ENCODE measurements at regions not wholly inside any gene's neighbourhood (a gene's known extent, or its start where the extent isn't known, plus 50 kb on each side); places are given as distances from the start of the nearest gene placed in this dataset.
A peak's percentile ranks its signal among the peaks of the same experiment; 100 is the strongest.
"Not testable (repeated sequence)": the region's sequence is repeated elsewhere in the genome, so short reads cannot be mapped to it uniquely, and the experiment has no call there.

DNA sequence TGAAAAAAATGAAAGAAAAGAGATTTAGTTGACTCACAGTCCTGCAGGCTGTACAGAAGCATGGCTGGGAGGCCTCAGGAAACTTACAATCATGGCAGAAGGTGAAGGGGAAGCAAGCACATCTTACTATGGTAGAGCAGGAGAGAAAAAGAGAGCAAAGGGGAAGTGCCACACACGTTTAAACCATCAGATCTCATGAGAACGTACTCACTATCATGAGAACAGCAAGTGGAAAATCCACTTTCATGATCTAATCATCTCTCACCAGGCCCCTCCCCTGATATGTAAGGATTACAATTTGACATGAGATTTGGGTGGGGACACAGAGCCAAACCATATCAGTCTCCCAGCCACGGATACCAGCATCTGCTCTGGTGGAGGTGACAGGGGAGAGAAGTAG, 50.8 kb upstream of the CPOX start:
- DNase-seq, result no peak

GRCh38 chr3:98645039-98645438, 51.6 kb upstream of the CPOX start:
- DNase-seq, result no peak

DNA sequence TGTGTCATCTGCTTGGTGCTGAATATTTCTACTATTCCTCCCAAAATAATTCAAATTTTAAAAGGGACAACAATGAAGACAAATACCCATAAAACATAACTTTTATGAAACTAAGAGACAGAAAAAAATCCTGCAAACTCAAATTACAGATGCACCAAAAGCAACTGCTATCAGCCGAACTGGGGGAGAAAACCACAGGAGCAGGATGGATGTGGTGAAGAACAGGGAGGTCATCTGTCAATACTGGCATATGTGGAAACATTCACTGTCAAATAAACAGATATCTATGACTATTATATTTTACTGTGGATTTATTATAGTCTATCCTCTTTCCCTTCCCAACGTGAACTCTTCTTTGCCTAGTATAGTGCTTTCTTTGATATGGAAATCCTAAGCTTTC, 53.3 kb upstream of the CPOX start:
- DNase-seq, result no peak

- no peak for DNase-seq
Measured at GRCh38 chr3:98647197-98647596, 53.8 kb upstream of the CPOX start.

DNA sequence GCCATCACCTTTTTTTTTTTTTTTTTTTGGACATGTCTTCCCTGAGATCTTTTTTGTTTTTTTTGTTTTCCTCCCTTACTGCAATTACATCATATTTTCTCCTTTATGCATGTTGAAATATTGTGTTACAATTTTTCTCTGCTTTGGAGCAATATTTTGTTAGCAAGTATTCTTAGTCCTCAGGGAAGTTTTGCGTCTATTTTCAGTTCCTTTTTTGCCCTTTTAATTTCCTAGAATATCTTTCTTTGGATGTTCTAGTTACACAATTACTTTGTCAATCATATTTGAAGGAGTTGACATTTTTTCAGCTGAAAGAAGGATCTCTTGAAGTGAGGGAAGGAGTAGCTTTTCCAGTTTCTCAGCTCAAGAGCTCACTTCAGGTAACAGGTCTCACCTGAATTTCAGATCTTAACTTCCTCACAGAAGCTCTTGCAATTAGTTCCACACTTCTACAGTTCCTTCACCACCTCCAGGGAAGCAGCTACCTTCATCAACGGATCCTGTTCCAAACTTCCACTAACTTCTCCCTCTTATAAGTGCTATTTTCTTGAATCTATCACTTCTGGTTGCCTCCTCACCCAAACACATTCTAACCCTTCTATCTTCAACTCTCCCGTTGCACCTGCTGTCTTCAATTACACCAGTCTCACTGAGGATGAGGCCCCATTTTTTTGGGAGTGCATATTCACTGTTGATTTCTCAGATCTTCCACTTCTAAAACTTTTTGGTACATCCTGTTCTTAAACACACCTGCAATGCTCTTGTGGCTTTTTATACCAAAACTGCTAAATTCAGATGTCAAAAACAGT, 57.8 kb upstream of the CPOX start:
- no peak for DNase-seq

DNA sequence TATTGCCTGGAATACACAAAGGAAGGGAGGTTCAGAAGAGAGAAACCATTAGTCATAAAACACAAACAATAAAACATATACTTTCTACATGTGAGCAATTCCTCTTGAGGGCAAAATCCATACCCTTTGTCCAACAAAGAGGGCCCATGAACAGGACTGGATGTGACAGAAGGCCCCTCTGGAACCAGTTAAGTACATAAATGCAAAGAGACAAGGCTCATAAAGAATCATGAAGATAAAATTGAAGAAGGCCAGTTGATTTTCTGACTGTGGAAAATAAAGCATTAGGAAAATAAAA, 58.3 kb upstream of the CPOX start:
- DNase-seq, result no peak

- DNase-seq, result no peak
Measured at GRCh38 chr3:98655666-98656065, 62.3 kb upstream of the CPOX start.

- DNase-seq, result peak; percentile 65
Measured at GRCh38 chr3:98657457-98657856, 64.0 kb upstream of the CPOX start.

- DNase-seq, result no peak
Measured at GRCh38 chr3:98662699-98663098, 69.3 kb upstream of the CPOX start.

DNA sequence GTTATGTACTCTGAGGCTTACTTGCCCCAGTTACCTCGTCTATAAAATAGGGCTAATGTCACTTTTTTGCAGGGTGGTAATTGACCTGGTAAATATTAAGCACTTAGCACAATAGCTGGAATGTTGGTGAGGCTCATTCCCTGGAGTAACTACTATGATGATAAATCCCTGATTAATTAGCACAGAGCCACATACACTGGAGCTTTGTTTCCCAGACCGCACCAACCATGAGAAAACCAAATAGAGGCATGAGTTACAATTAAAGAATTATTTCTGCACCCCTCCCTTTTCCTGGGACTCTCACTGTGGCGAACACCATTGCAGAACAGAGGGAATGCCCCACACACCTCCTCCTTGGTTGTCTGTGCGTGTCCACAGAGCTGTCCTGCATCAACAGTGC, 76.6 kb upstream of the CPOX start:
- no peak for DNase-seq

DNA sequence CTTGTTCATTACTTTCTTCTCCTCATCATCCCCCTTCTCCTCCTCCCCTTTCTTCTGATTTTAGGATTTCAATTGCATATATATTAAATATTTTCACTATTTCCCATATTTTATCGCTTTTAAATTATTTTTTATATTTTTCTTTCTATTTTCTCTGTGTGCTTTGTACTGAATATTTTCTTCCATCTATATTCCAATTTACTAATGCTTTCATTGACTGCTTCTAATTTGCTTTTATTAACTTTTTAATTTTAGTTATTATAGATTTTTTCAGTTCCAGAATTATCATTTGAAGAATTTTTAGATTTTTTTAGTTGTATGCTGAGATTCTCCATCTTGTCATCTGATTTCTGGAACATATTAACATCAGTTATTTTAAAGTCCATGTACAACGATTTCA, 83.2 kb upstream of the ST3GAL6 start:
- no peak for DNase-seq

DNA sequence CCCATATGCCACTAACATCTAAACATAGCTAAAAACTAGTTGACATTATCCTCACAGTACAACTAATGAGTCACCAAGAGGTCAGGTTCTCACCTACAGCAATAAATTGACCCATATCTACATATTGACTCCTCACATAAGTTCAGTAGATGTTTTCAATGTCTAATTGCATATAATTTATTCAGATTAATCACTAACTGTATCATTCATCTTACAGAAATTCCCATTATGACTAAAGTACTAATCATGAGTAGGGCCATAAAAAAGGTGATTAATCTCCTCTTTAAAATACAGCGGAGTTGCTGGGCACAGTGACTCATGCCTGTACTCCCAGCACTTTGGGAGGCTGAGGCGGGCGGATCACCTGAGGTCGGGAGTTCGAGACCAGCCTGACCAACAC, 82.4 kb upstream of the ST3GAL6 start:
- DNase-seq, result no peak

DNA sequence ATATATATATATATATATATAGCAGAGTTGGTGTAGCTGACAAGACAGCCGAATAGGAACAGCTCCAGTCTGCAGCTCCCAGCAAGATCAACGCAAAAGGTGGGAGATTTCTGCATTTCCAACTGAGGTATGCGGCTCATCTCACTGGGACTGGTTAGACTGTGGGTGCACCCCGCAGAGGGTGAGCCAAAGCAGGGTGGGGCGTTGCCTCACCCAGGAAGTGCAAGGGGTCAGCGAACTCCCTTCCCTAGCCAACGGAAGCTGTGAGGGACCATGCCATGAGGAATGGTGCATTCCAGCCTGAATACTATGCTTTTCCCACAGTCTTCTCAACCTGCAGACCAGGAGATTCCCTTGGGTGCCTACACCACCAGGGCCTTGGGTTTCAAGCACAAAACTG, 81.7 kb upstream of the ST3GAL6 start:
- DNase-seq, result no peak

- DNase-seq, result not testable (repeated sequence)
Measured at GRCh38 chr3:98682391-98682790, 80.7 kb upstream of the ST3GAL6 start.

DNA sequence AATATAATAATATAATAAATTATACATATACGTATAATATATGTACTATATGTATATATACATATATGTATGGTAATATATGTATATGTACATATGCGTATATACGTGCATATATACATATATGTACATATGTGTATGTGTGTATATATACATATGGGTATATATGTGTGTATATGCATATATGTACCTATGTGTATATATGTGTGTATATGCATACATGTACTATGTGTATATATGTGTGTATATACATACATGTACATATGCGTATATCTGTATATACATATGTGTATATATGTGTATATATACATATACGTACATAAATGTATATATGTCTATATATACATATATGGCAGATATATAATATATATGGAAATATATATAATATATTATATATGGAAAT, 74.8 kb upstream of the ST3GAL6 start:
- DNase-seq, result no peak

GRCh38 chr3:98690876-98691275, 72.3 kb upstream of the ST3GAL6 start:
- no peak for DNase-seq

- DNase-seq, result no peak
Measured at GRCh38 chr3:98691897-98692296, 71.2 kb upstream of the ST3GAL6 start.

DNA sequence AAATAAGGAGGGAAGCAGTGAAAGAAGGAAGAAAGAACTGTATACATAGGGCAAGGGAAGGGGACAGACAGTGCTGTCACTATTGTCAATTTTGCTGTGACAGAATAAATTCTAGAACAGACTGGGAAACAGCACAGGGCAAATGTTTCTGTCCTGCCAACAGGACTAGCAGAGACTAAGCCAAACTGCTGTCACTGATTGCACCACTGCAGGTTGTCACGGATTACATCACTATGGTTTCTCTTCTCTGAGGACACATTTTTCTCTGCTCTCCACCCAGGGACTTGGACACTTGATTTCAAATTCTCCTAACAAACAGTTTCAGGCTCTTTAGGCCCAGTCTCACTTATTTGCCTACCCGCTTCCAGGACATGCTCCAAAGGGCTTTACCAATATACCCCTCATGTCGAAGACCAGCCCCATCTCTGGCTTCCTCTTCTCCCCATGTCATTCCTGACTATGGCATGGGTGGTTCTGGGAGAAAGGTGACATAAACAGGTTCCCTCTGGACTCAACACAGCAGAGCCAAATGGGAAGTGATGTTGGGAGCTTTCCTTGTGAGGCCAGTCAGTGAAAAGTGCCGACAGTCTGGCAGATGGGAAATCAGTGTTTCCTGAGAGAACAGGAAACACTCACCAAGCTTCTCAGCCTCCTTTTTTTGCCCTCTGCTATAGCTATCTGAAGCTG, 70.2 kb upstream of the ST3GAL6 start:
- no peak for DNase-seq

DNA sequence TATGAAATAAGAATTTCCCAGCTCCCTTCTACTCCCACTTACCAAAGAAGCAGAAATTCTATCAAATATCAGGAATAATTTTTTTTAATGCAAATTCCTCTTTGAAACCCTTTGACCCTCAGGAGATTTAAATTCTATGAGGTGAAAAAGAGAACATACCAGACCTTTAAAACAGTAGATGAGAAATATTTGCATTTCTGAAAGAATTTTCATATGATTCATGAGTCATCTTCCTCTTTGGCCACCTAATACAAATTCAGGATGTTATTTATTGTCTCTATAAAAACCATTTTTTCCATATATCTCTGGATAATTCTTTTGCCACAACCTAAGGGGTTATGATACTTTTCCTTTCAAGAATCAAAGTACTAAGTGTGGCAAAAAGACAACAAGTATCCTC, 67.3 kb upstream of the ST3GAL6 start:
- no peak for DNase-seq

DNA sequence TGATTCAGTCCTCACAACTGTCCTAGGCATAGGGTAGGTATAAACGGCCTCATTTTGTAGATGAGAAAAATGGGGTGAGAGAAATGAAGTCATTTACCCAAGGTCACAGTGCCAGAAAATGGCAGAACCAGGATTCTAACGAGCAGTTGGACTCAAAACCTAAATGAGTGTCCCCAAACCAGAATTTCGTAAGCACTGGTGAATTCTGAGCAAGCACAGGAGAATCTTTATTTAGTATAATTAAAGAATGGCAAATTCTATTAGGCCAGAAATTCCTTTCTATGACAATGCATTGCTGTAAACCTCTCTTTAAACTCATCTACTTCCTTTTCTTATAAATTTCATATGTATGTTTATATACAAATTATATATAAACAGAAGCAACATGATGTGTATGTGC, 66.8 kb upstream of the ST3GAL6 start:
- DNase-seq, result not testable (repeated sequence)

DNA sequence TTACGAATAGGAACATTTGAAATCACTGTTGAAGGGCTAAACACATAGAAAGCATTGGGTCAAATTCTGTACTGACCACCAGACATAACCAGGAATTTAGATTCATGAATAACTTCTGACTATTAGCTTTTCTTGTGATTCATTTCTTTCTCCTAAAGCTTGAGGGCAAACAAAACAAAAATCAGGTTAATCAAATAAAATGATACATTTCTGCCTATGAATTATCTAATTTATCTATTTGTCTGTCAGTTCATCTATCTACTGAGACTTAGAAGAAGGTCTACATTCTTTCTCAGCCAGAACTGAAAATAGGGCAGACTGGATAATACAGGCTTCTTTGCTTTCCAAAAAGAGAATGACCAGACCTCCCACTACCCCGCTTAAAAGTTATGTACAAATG, 65.9 kb upstream of the ST3GAL6 start:
- no peak for DNase-seq

DNA sequence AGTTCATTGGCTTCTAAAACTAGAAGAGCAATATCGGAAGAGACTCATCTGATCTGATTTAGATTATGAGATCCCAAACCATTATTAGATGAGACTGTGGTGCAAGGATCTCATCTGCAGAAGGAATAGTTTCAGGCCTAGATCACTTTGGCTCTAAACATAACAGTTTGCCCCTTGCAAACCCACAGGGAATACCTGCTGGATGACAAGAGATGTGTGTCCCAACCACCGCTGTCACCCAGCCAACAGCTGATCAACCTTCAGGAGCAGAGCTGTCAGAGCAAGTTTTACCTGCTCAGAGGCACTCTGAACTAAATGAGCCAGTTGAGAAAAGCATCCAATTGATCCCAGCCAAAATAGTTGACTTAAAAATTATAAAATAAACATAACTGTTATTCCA, 64.0 kb upstream of the ST3GAL6 start:
- no peak for DNase-seq

- no peak for DNase-seq
Measured at GRCh38 chr3:98701071-98701675, 62.0 kb upstream of the ST3GAL6 start.

- no peak for DNase-seq
Measured at GRCh38 chr3:98702166-98702565, 61.0 kb upstream of the ST3GAL6 start.

GRCh38 chr3:98705212-98705611, 57.9 kb upstream of the ST3GAL6 start:
- DNase-seq, result no peak

All from activated CD8-positive, alpha-beta memory T cell treated with anti-CD3 and anti-CD28 coated beads for 24 hours (primary cell).